Retinal pigment epithelial cell (primary cell): ENCODE measurements at regions not wholly inside any gene's neighbourhood (a gene's known extent, or its start where the extent isn't known, plus 50 kb on each side); places are given as distances from the start of the nearest gene placed in this dataset.

Source experiments
- DNase-seq: peaks from one replicate; pipeline ENCODE4 v3.0.0-alpha.2; 2010; ENCODE audit warnings: low read depth
- H3K4me3 ChIP-seq: 2 replicates; pipeline ENCODE4 v1.5.1; 2011; ENCODE audit warnings: mild to moderate bottlenecking, low read length, control low read depth, moderate library complexity
- TF ChIP-seq, protein P1 (sequence below): conservative IDR thresholded peaks from 2 replicates; pipeline ENCODE4 v1.5.1; 2011; ENCODE audit warnings: low read depth, low read length, control low read depth, inconsistent platforms

DNA sequence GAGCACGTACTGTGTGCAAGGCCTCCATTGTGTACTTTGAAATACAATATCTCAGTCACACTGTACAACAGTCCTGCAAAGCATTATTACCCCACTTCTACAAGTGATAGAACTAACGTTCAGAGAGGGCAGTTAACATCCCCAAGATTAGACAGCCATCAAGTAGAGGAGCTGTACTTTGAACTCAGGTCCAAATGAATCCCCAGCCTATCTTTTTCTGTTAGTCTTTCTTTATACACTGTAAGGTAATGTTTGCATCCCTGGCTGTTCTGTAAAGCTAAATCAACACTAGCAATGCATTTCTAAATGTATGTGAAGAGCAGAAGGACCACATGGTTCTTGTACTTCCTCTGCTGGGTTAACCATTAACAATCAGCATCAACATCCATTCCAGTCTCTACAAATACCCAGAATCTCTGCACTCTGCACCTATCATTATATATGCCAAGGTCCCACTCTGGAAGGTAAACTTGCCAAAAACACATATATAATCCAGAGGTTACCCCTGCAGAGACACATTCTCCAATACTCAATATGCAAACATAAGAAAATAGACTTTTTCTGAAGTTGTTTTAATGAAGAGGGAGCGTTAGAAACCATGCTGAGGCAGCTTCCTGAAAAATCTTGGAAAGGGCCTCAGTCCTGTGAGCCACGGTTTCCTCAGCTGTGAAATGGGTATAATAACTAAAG, 182.3 kb downstream of the MZT1 start:
- DNase-seq: no peak
- TF ChIP-seq, protein P1, sequence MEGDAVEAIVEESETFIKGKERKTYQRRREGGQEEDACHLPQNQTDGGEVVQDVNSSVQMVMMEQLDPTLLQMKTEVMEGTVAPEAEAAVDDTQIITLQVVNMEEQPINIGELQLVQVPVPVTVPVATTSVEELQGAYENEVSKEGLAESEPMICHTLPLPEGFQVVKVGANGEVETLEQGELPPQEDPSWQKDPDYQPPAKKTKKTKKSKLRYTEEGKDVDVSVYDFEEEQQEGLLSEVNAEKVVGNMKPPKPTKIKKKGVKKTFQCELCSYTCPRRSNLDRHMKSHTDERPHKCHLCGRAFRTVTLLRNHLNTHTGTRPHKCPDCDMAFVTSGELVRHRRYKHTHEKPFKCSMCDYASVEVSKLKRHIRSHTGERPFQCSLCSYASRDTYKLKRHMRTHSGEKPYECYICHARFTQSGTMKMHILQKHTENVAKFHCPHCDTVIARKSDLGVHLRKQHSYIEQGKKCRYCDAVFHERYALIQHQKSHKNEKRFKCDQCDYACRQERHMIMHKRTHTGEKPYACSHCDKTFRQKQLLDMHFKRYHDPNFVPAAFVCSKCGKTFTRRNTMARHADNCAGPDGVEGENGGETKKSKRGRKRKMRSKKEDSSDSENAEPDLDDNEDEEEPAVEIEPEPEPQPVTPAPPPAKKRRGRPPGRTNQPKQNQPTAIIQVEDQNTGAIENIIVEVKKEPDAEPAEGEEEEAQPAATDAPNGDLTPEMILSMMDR: no peak
- H3K4me3 ChIP-seq: no peak overlapping the region

DNA sequence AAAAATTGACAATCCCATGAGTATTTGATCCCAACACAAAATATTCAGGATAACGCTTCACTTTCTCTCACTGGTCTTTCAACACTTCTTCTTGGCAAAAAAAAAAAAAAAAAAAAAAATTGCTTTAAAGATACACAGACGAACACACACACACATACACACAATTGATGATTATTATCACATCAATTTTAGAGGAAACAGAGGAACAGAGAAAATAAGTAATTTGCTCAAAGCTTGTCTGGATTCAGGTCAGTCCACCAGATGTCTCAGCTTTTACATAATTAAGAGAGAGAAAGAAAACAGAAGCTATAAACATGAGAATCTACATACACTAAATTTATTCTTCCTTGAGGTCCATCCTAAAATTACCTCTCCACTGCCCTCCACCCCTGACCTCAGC, 183.4 kb downstream of the MZT1 start:
- no peak for DNase-seq
- no peak overlapping the region for H3K4me3 ChIP-seq
- TF ChIP-seq, protein P1: no peak

DNA sequence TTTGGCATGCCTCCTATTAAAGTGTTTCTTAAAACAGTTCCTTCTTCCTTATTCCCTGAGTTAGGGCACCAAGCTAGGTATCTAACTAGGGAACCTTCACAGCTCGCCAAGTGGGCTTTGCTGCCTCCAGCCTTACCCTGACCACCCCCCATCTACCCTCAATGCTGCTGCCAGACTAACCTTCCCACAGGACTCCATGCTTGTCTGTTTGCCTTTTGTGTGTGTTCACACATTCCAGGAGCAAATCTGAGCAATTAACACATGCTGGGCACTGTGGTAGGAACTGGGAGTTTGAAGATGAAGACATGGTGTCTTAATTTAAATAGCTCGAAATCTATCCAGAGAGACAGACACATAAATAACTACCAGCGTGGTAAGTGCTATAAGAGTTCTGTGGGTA, 185.2 kb downstream of the MZT1 start:
- TF ChIP-seq, protein P1: no peak
- no peak overlapping the region for H3K4me3 ChIP-seq
- no peak for DNase-seq

DNA sequence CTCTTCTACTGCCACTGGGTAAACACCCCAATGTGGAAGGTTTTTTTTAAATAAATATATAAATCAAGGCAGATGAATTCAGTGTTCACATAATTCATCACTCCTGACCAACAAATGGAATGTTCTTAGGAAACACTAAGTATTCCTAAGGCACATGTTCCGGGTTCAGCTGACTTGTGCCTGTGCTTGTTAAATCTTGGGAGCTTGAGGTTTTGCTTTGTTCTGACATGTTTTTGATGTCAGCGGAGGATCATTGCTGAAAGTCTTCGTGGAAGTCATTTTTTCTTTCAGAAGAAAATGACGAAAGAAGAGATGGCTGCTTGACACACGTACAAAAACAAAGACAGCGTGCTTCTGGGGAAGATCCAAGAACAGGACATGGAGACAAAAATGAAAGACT, 185.8 kb downstream of the MZT1 start:
- no peak for DNase-seq
- TF ChIP-seq, protein P1: no peak
- no peak overlapping the region for H3K4me3 ChIP-seq

DNA sequence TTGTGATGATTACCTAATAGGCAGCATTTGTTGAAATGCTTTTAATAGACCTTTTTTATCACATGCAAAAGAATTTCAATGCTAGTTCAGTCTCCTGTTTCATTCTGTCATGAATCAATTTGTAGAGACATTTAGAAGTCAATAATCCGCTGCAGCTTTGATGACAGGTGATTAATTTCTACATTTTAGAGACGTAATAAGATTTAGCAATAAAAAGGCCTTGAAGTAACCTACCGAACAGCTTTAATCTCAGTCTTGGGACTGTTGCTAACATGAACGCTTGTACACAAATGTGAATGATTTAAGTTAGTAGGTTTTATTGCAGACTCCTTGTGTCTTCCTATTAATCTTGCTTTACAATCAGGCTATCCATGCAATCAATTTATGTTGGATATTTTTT, 186.5 kb downstream of the MZT1 start:
- DNase-seq: no peak
- TF ChIP-seq, protein P1: no peak
- no peak overlapping the region for H3K4me3 ChIP-seq

DNA sequence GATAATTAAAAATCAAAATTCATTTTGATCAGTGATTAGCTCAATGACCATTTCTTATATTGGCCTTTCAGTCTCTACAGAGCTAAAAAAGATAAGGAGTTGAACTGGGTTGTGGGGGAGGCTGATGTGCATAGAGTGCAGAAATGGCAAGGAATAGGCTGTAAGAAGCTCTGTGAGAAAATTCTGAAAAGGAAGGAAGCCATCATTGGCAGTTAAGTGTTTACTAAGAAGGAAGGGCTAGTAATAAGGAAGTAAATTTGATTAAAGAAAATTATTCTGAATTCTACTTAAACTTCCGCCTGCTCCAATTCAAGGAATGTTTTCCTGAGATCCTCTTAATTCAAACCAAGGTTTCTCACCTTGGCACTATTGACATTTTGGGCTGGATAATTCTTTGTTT, 187.5 kb downstream of the MZT1 start:
- no peak for DNase-seq
- TF ChIP-seq, protein P1: no peak
- H3K4me3 ChIP-seq: no peak overlapping the region

DNA sequence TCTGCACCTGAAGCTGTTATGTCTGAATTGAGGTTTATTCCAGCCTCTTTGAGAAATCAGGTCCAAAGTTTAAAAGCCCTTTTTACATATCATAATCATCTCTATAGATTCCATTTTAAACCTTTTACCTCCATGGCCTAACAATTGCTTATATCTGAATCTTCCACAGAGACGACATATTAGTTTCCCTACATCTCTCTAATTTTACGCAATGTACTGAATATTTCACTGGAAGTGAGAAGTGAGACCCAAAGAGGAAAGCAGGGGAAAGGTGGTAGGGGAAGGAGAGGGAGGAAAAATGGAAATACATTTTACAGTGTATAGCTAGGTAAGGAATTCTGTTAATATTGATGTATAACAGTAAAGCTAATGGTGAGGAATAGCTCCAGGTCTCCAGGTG, 189.6 kb downstream of the MZT1 start:
- TF ChIP-seq, protein P1: no peak
- no peak overlapping the region for H3K4me3 ChIP-seq
- DNase-seq: no peak
